ENCODE measurements at regions not wholly inside any gene's neighbourhood (a gene's known extent, or its start where the extent isn't known, plus 50 kb on each side); places are given as distances from the start of the nearest gene placed in this dataset.

- TF ChIP-seq CTCF (IDR thresholded peaks at IDR 0.05): no peak
Observed at GRCh38 chr3:76063019-76063418, 277.7 kb upstream of the ZNF717 start.

- no peak for TF ChIP-seq CTCF (IDR thresholded peaks at IDR 0.05)
Observed at GRCh38 chr3:76063811-76064210, 278.5 kb upstream of the ZNF717 start.

GRCh38 chr3:76065964-76066363 is 280.6 kb upstream of the ZNF717 start:
- no peak for TF ChIP-seq CTCF (IDR thresholded peaks at IDR 0.05)

- no peak for TF ChIP-seq CTCF (IDR thresholded peaks at IDR 0.05)
Observed at GRCh38 chr3:76078101-76078500, 292.8 kb upstream of the ZNF717 start.

- no peak for TF ChIP-seq CTCF (IDR thresholded peaks at IDR 0.05)
Observed at GRCh38 chr3:76083992-76084391, 298.6 kb upstream of the ZNF717 start.

- TF ChIP-seq CTCF (IDR thresholded peaks at IDR 0.05): no peak
Observed at GRCh38 chr3:76096036-76096435, 310.7 kb upstream of the ZNF717 start.

GRCh38 chr3:76096836-76097588 is 311.7 kb upstream of the ZNF717 start:
- no peak for TF ChIP-seq CTCF (IDR thresholded peaks at IDR 0.05)

GRCh38 chr3:76097589-76097969 is 312.2 kb upstream of the ZNF717 start:
- TF ChIP-seq CTCF (IDR thresholded peaks at IDR 0.05): no peak

Data from LNCAP (cell line).